ENCODE measurements at regions not wholly inside any gene's neighbourhood (a gene's known extent, or its start where the extent isn't known, plus 50 kb on each side); places are given as distances from the start of the nearest gene placed in this dataset.

GRCh38 chr2:187686416-187687024, 132.3 kb upstream of the TFPI start:
- Histone ChIP-seq H3K36me3 (ENCODE audit: low read length) (no peaks in the 10 kb centered on the region), H3F3A (ENCODE audit: insufficient read depth) (no peaks in the 10 kb centered on the region), H3K4me3 (ENCODE audit: insufficient read depth, low read length, poor library complexity, severe bottlenecking) (no peak overlapping the region), H4K20me1 (ENCODE audit: low read depth, low read length) (no peaks in the 10 kb centered on the region), H3K79me2 (ENCODE audit: insufficient read depth, low read length) (no peaks in the 10 kb centered on the region), H3K27ac (ENCODE audit: low read depth, low read length) (no peak overlapping the region), H3K27me3 (ENCODE audit: low read length) (no peaks in the 10 kb centered on the region), H3K9ac (ENCODE audit: low read length) (no peak overlapping the region), H3K4me2 (ENCODE audit: low read depth, low read length, poor library complexity, severe bottlenecking) (no peak overlapping the region), H3K9me3 (ENCODE audit: insufficient read depth, low read length) (no peaks in the 10 kb centered on the region), H3K9me2 (replicated peaks; ENCODE audit: insufficient read depth, low read length) (no peaks in the 10 kb centered on the region), H2AFZ (ENCODE audit: low read depth, low read length, severe bottlenecking) (no peak overlapping the region)
- TF ChIP-seq, protein P1, sequence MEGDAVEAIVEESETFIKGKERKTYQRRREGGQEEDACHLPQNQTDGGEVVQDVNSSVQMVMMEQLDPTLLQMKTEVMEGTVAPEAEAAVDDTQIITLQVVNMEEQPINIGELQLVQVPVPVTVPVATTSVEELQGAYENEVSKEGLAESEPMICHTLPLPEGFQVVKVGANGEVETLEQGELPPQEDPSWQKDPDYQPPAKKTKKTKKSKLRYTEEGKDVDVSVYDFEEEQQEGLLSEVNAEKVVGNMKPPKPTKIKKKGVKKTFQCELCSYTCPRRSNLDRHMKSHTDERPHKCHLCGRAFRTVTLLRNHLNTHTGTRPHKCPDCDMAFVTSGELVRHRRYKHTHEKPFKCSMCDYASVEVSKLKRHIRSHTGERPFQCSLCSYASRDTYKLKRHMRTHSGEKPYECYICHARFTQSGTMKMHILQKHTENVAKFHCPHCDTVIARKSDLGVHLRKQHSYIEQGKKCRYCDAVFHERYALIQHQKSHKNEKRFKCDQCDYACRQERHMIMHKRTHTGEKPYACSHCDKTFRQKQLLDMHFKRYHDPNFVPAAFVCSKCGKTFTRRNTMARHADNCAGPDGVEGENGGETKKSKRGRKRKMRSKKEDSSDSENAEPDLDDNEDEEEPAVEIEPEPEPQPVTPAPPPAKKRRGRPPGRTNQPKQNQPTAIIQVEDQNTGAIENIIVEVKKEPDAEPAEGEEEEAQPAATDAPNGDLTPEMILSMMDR (IDR thresholded peaks at IDR 0.05; ENCODE audit: insufficient read depth, low read length, poor library complexity, severe bottlenecking): no peak
- TF ChIP-seq EZH2phosphoT487 (conservative IDR thresholded peaks at IDR 0.05; ENCODE audit: low read length): no peak

DNA sequence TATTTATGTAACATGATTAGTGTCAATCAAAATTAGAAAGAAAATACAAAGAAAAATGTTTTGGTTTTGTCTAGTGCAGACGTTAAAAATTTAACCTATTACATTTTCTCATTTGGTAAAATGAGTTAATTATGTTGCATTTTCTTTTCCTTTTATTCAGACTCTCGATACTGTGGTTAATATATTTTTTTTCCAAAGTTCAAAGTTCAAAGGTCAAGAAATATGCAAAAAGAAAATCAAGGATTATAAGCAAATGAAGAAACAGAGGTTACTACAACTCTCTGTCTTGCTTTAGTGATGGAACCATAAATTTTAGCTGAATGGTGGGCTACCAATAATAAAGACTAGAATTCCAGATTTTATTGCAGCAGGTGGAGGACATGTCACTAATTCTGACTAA, 133.3 kb upstream of the TFPI start:
- no peak for TF ChIP-seq EZH2phosphoT487 (conservative IDR thresholded peaks at IDR 0.05; ENCODE audit: low read length)
- TF ChIP-seq, protein P1 (IDR thresholded peaks at IDR 0.05; ENCODE audit: insufficient read depth, low read length, poor library complexity, severe bottlenecking): no peak
- Histone ChIP-seq H2AFZ (ENCODE audit: low read depth, low read length, severe bottlenecking) (no peak overlapping the region), H3K9ac (ENCODE audit: low read length) (no peak overlapping the region), H3K9me3 (ENCODE audit: insufficient read depth, low read length) (no peaks in the 10 kb centered on the region), H3K36me3 (ENCODE audit: low read length) (no peaks in the 10 kb centered on the region), H3K4me2 (ENCODE audit: low read depth, low read length, poor library complexity, severe bottlenecking) (no peak overlapping the region), H3K4me3 (ENCODE audit: insufficient read depth, low read length, poor library complexity, severe bottlenecking) (no peak overlapping the region), H3K27me3 (ENCODE audit: low read length) (no peaks in the 10 kb centered on the region), H3K79me2 (ENCODE audit: insufficient read depth, low read length) (no peaks in the 10 kb centered on the region), H3K27ac (ENCODE audit: low read depth, low read length) (no peak overlapping the region), H3K9me2 (replicated peaks; ENCODE audit: insufficient read depth, low read length) (no peaks in the 10 kb centered on the region), H3F3A (ENCODE audit: insufficient read depth) (no peaks in the 10 kb centered on the region), H4K20me1 (ENCODE audit: low read depth, low read length) (no peaks in the 10 kb centered on the region)

- Histone ChIP-seq H3K36me3 (ENCODE audit: low read length) (no peaks in the 10 kb centered on the region), H3K27me3 (ENCODE audit: low read length) (no peaks in the 10 kb centered on the region), H3F3A (ENCODE audit: insufficient read depth) (no peaks in the 10 kb centered on the region), H3K4me3 (ENCODE audit: insufficient read depth, low read length, poor library complexity, severe bottlenecking) (no peak overlapping the region), H3K79me2 (ENCODE audit: insufficient read depth, low read length) (no peaks in the 10 kb centered on the region), H3K9me2 (replicated peaks; ENCODE audit: insufficient read depth, low read length) (no peaks in the 10 kb centered on the region), H3K9me3 (ENCODE audit: insufficient read depth, low read length) (no peaks in the 10 kb centered on the region), H3K27ac (ENCODE audit: low read depth, low read length) (no peak overlapping the region), H2AFZ (ENCODE audit: low read depth, low read length, severe bottlenecking) (no peak overlapping the region), H4K20me1 (ENCODE audit: low read depth, low read length) (no peaks in the 10 kb centered on the region; the same call in 1 of the 2 replicates), H3K9ac (ENCODE audit: low read length) (no peak overlapping the region), H3K4me2 (ENCODE audit: low read depth, low read length, poor library complexity, severe bottlenecking) (no peak overlapping the region)
- TF ChIP-seq, protein P1 (IDR thresholded peaks at IDR 0.05; ENCODE audit: insufficient read depth, low read length, poor library complexity, severe bottlenecking): no peak
- TF ChIP-seq EZH2phosphoT487 (conservative IDR thresholded peaks at IDR 0.05; ENCODE audit: low read length): no peak
These were observed 135.1 kb upstream of the TFPI start for GRCh38 chr2:187689372-187689771.
